Natural killer cell (primary cell): ENCODE measurements at regions not wholly inside any gene's neighbourhood (a gene's known extent, or its start where the extent isn't known, plus 50 kb on each side); places are given as distances from the start of the nearest gene placed in this dataset.

Source experiments
- ATAC-seq, 3 donors: fragments of 150-1000 bp in 2 of 3; fragments of 200-7000 bp in 1 of 3; cut with Tn5 transposase; 1 replicate in 1 of 3; 2 replicates in 2 of 3; pipeline ENCODE4 v1.10.0; 2021; ENCODE audit warnings: mild to moderate bottlenecking in 2 of 3, moderate library complexity in 2 of 3
- DNase-seq, 2 donors: peaks; one replicate each; pipeline versions ENCODE4 v3.0.0 to v3.0.0-alpha.2; 2013 to 2021; ENCODE audit warnings: mixed read lengths in 1 of 2
- H3K27ac ChIP-seq: one replicate; pipeline ENCODE4 v1.5.1; 2013; ENCODE audit warnings: mild to moderate bottlenecking, low read length
- H3K27me3 ChIP-seq: one replicate; pipeline ENCODE4 v1.6.1; 2013; ENCODE audit warnings: low read length; ENCODE audit not compliant: control insufficient read depth, insufficient read depth
- H3K36me3 ChIP-seq: one replicate; pipeline ENCODE4 v1.6.1; 2013; ENCODE audit warnings: low read length; ENCODE audit not compliant: control insufficient read depth, insufficient read depth
- H3K4me1 ChIP-seq: one replicate; pipeline ENCODE4 v1.6.1; 2013; ENCODE audit warnings: low read length; ENCODE audit not compliant: control insufficient read depth, insufficient read depth
- H3K4me3 ChIP-seq: one replicate; pipeline ENCODE4 v1.5.1; 2013; ENCODE audit warnings: low read length
- H3K9me3 ChIP-seq: one replicate; pipeline ENCODE4 v1.6.1; 2013; ENCODE audit warnings: low read length; ENCODE audit not compliant: control insufficient read depth, insufficient read depth
- H3K27ac Mint-ChIP-seq, 2 donors: one replicate each; pipeline ENCODE4 v1.8.0; 2022; ENCODE audit warnings: mild to moderate bottlenecking in 2 of 2, mixed read lengths in 2 of 2, moderate library complexity in 1 of 2
- H3K27me3 Mint-ChIP-seq, 2 donors: one replicate each; pipeline ENCODE4 v1.8.0; 2022; ENCODE audit warnings: low read depth in 2 of 2, mixed read lengths in 2 of 2
- H3K36me3 Mint-ChIP-seq: one replicate; pipeline ENCODE4 v1.8.0; 2022; ENCODE audit warnings: mixed read lengths
- H3K4me1 Mint-ChIP-seq, 2 donors: one replicate each; pipeline ENCODE4 v1.8.0; 2022; ENCODE audit warnings: mixed read lengths in 2 of 2
- H3K4me3 Mint-ChIP-seq: one replicate; pipeline ENCODE4 v1.8.0; 2022; ENCODE audit warnings: mild to moderate bottlenecking, moderate library complexity, mixed read lengths
- H3K9me3 Mint-ChIP-seq, 2 donors: one replicate each; pipeline ENCODE4 v1.8.0; 2022; ENCODE audit warnings: mixed read lengths in 2 of 2
- WGBS: methylation state at CpG from one replicate; pipeline ENCODE4 v1.1.7; 2013; ENCODE audit warnings: missing lambda C conversion rate; ENCODE audit not compliant: insufficient coverage; 5-methylcytosine and 5-hydroxymethylcytosine counted together
- intact Hi-C: fragments of 100-400 bp; cut with micrococcal nuclease; formaldehyde crosslinking; loops from one replicate; pipeline ENCODE4 v1.14.2; 2022
- TF ChIP-seq, protein P1 (sequence below): fragments of 200-600 bp; IDR thresholded peaks from one replicate; pipeline ENCODE4 v1.8.0; 2022; ENCODE audit warnings: antibody characterized with exemption

- no peak overlapping the region for H3K27ac ChIP-seq
- Mint-ChIP-seq H3K27ac (no peak overlapping the region), H3K4me3 (no peak overlapping the region), H3K9me3 (no peaks in the 10 kb centered on the region), H3K36me3 (no peaks in the 10 kb centered on the region), H3K4me1 (no peaks in the 10 kb centered on the region), H3K27me3 (peaks cover 2 to 7% of the 10 kb centered on the region in 2 donors)
- 94% methylated on average over 3 of the region's 6 CpGs for WGBS
- no peaks in the 10 kb centered on the region for H3K4me1 ChIP-seq
- H3K36me3 ChIP-seq: no peaks in the 10 kb centered on the region
- H3K9me3 ChIP-seq: no peaks in the 10 kb centered on the region
- DNase-seq (no peak), ATAC-seq (no peak)
- no peak overlapping the region for H3K4me3 ChIP-seq
- no peaks in the 10 kb centered on the region for H3K27me3 ChIP-seq
- intact Hi-C loops: no loop called here
- TF ChIP-seq, protein P1, sequence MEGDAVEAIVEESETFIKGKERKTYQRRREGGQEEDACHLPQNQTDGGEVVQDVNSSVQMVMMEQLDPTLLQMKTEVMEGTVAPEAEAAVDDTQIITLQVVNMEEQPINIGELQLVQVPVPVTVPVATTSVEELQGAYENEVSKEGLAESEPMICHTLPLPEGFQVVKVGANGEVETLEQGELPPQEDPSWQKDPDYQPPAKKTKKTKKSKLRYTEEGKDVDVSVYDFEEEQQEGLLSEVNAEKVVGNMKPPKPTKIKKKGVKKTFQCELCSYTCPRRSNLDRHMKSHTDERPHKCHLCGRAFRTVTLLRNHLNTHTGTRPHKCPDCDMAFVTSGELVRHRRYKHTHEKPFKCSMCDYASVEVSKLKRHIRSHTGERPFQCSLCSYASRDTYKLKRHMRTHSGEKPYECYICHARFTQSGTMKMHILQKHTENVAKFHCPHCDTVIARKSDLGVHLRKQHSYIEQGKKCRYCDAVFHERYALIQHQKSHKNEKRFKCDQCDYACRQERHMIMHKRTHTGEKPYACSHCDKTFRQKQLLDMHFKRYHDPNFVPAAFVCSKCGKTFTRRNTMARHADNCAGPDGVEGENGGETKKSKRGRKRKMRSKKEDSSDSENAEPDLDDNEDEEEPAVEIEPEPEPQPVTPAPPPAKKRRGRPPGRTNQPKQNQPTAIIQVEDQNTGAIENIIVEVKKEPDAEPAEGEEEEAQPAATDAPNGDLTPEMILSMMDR: no peak
These were observed 146.9 kb downstream of the PHETA1 start for GRCh38 chr12:111222027-111222414.

DNA sequence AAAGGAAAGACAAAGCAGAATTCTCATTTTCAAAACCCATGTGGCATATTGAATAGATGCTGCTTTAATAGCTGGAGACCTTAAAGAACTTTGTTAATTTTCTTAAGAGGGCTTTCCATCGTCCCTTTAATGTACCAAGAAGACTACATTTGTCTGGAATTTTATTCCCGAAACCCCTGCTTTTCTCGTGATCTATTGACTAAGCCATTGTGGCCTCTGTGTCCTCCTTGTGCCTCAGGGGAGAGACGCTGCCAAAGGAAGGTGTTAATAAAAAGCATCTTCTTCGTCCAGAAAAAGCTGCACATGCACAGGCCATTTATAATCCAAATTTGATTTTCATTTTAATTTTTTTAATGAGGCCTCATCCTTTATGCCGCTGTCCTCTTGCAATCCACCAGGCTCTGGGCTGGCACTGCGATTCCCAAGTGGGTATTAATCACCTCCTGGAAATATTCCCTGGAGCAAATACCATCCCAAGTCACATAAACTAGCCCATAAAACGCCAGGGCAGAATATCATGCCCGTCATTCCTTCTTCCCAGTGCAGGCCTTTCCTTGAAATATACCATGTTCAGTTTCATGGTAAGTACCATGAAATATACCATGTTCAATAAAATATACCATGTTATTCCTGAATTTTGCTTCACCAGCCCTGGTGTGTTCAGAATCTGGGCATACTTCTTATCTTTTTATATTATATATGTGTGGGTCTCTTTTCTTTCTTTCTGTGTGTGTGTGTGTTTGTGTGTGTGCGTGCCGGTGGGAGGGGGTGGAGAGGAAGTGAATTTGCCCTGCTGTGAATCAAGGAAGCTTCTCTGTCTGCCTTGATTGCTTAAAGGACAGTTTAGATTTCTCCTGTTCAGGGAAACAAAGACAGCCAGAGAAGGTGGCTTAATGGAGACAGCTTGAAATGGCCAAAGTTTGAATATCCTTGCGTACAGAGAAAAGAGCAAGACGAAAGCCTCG is 147.6 kb downstream of the PHETA1 start:
- no peaks in the 10 kb centered on the region for H3K36me3 Mint-ChIP-seq
- no peaks in the 10 kb centered on the region for H3K9me3 Mint-ChIP-seq
- no peak overlapping the region for H3K27ac Mint-ChIP-seq
- no peaks in the 10 kb centered on the region for H3K9me3 ChIP-seq
- intact Hi-C loops: no loop called here
- no peaks in the 10 kb centered on the region for H3K27me3 ChIP-seq
- DNase-seq (no peak), ATAC-seq (no peak)
- H3K27me3 Mint-ChIP-seq: peaks cover 8 to 13% of the 10 kb centered on the region in 2 donors
- no peaks in the 10 kb centered on the region for H3K4me1 ChIP-seq
- H3K4me3 Mint-ChIP-seq: no peak overlapping the region
- TF ChIP-seq, protein P1: no peak
- H3K27ac ChIP-seq: no peak overlapping the region
- WGBS: 80% methylated on average over 14 of the region's 14 CpGs
- no peaks in the 10 kb centered on the region for H3K4me1 Mint-ChIP-seq
- H3K4me3 ChIP-seq: no peak overlapping the region
- H3K36me3 ChIP-seq: no peaks in the 10 kb centered on the region

DNA sequence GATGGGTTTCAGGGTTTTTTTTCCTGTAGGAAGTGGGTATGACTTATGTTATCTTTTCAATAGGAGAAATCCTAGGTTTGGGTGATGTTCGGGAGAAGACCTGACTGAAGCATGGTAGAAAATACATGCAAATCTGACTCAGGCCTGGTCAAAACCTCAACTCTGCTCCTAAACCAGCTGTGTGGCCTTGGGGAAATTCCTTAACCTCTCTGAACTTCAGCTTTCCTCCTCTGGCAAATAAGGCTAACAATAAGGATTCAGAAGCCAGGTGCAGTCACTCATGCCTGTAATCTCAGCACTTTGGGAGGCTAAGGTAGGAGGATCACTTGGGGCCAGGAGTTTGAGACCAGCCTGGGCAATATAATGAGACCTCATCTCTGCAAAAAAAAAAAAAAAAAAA is 148.5 kb downstream of the PHETA1 start:
- no peak overlapping the region for H3K4me3 Mint-ChIP-seq
- peaks cover 8 to 13% of the 10 kb centered on the region in 2 donors for H3K27me3 Mint-ChIP-seq
- H3K4me1 ChIP-seq: no peaks in the 10 kb centered on the region
- WGBS: 81% methylated on average over 1 of the region's 1 CpG
- H3K9me3 ChIP-seq: no peaks in the 10 kb centered on the region
- H3K4me3 ChIP-seq: no peak overlapping the region
- no peaks in the 10 kb centered on the region for H3K9me3 Mint-ChIP-seq
- no peak for ATAC-seq
- no peak overlapping the region for H3K27ac ChIP-seq
- no peaks in the 10 kb centered on the region for H3K36me3 ChIP-seq
- H3K27me3 ChIP-seq: no peaks in the 10 kb centered on the region
- DNase-seq: no peak
- no peak overlapping the region for H3K27ac Mint-ChIP-seq
- TF ChIP-seq, protein P1: no peak
- no peaks in the 10 kb centered on the region for H3K4me1 Mint-ChIP-seq
- H3K36me3 Mint-ChIP-seq: no peaks in the 10 kb centered on the region
- intact Hi-C loops: no loop called here
